ENCODE measurements at regions not wholly inside any gene's neighbourhood (a gene's known extent, or its start where the extent isn't known, plus 50 kb on each side); places are given as distances from the start of the nearest gene placed in this dataset.

GRCh38 chr5:109929376-109929775 is 239.6 kb downstream of the MAN2A1 start:
- no peak for TF ChIP-seq POLR2A (IDR thresholded peaks at IDR 0.05; ENCODE audit: borderline replicate concordance, extremely low read depth, insufficient read depth, insufficient read length)
- no peak for TF ChIP-seq FOSL1 (IDR thresholded peaks at IDR 0.05; ENCODE audit: low read depth)
- TF ChIP-seq EZH2phosphoT487 (IDR thresholded peaks at IDR 0.05; ENCODE audit: borderline replicate concordance), result no peak
- no peak for TF ChIP-seq CTCF (IDR thresholded peaks at IDR 0.05 in 2 of 3, conservative IDR thresholded peaks at IDR 0.05 in 1 of 3; ENCODE audit: borderline replicate concordance in 1 of 3, insufficient read depth in 1 of 3, low read depth in 2 of 3, low read length in 2 of 3)
